Keratinocyte (primary cell): ENCODE measurements at regions not wholly inside any gene's neighbourhood (a gene's known extent, or its start where the extent isn't known, plus 50 kb on each side); places are given as distances from the start of the nearest gene placed in this dataset.

Source experiments
- EZH2 ChIP-seq: IDR thresholded peaks from one replicate; pipeline ENCODE4 v1.6.1; 2012; ENCODE audit warnings: inconsistent platforms, mild to moderate bottlenecking, low read length, moderate library complexity
- TF ChIP-seq, protein P1 (sequence below), 3 experiments: IDR thresholded peaks in 1 of 3; conservative IDR thresholded peaks in 1 of 3; optimal IDR thresholded peaks in 1 of 3; 2 replicates in 2 of 3; 3 replicates in 1 of 3; pipeline versions ENCODE3 to v1.5.1; 2011; ENCODE audit warnings: low read length in 3 of 3, mild to moderate bottlenecking in 3 of 3, moderate library complexity in 2 of 3, control low read depth in 1 of 3, inconsistent platforms in 1 of 3; ENCODE audit not compliant: insufficient read depth in 2 of 3; ENCODE audit errors: extremely low read depth in 1 of 3

DNA sequence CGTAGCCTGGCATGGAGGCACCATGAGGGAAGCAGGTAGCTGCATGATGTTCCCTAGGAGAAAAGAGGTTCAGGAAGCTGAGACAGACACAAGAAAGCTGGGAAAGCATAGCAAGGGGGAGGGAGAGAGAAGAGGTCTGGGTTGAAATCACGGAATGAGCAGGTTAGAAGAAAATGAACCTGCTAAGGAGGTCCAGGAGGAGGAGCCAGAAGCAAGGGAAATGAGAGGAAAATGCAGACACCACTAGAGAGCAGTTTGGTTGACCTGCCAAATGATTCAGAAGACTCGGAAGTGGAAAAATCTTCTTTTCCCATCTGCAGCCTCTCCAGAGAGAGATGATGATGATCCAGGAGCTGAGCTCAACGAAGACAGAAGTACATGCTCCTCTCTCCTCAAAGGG, 70.9 kb downstream of the VIP start:
- TF ChIP-seq EZH2, result no peak
- TF ChIP-seq, protein P1, sequence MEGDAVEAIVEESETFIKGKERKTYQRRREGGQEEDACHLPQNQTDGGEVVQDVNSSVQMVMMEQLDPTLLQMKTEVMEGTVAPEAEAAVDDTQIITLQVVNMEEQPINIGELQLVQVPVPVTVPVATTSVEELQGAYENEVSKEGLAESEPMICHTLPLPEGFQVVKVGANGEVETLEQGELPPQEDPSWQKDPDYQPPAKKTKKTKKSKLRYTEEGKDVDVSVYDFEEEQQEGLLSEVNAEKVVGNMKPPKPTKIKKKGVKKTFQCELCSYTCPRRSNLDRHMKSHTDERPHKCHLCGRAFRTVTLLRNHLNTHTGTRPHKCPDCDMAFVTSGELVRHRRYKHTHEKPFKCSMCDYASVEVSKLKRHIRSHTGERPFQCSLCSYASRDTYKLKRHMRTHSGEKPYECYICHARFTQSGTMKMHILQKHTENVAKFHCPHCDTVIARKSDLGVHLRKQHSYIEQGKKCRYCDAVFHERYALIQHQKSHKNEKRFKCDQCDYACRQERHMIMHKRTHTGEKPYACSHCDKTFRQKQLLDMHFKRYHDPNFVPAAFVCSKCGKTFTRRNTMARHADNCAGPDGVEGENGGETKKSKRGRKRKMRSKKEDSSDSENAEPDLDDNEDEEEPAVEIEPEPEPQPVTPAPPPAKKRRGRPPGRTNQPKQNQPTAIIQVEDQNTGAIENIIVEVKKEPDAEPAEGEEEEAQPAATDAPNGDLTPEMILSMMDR (optimal IDR thresholded peaks at IDR 0.05 in 1 of 3, IDR thresholded peaks at IDR 0.05 in 1 of 3, conservative IDR thresholded peaks at IDR 0.05 in 1 of 3; ENCODE audit: extremely low read depth in 1 of 3, insufficient read depth in 2 of 3, low read length in 3 of 3), result no peak
